Panc1 (cell line): ENCODE measurements at regions not wholly inside any gene's neighbourhood (a gene's known extent, or its start where the extent isn't known, plus 50 kb on each side); places are given as distances from the start of the nearest gene placed in this dataset.

ENCODE experiments used
- ATAC-seq: fragments of 200-7000 bp; cut with Tn5 transposase; 2 replicates; pipeline ENCODE4 v1.9.1; 2020; ENCODE audit warnings: mild to moderate bottlenecking, moderate library complexity
- BruUV-seq: library from RNA; stranded (reverse); fragments of 400-500 nt; replicated peaks from 2 replicates; lab custom pipeline; 2021; lab: Mats Ljungman, UMichigan
- CTCF ChIA-PET: fragments of 300-600 bp; sonication (Branson Sonifier 250); formaldehyde crosslinking; loops from one replicate; lab custom pipeline; 2022; ENCODE audit warnings: antibody characterized with exemption; lab: Charles Lee
- POLR2A ChIA-PET: fragments of 300-600 bp; sonication (Branson Sonifier 250); formaldehyde crosslinking; loops from one replicate; lab custom pipeline; 2022; ENCODE audit warnings: antibody characterized with exemption; lab: Charles Lee
- DNase-seq: peaks from one replicate; pipeline ENCODE4 v3.0.0-alpha.2; 2010; ENCODE audit warnings: low read depth, low spot score
- H3K27ac ChIP-seq: 2 replicates; pipeline ENCODE4 v1.5.1; 2011; ENCODE audit warnings: mild to moderate bottlenecking, low read length, inconsistent platforms
- H3K27me3 ChIP-seq: fragments of 200-500 bp; sonication (Bioruptor generic); 2 replicates; pipeline ENCODE4 v1.6.0; 2014; ENCODE audit warnings: low read length, inconsistent platforms; ENCODE audit not compliant: control insufficient read depth, insufficient read depth
- H3K36me3 ChIP-seq: fragments of 200-500 bp; sonication (Bioruptor generic); 2 replicates; pipeline ENCODE4 v1.5.1; 2014; ENCODE audit warnings: inconsistent platforms, mild to moderate bottlenecking, low read length, moderate library complexity; ENCODE audit not compliant: control insufficient read depth, insufficient read depth
- H3K4me1 ChIP-seq: 2 replicates; pipeline ENCODE4 v1.5.1; 2011; ENCODE audit warnings: inconsistent platforms, mild to moderate bottlenecking, low read length, moderate library complexity; ENCODE audit not compliant: control insufficient read depth, insufficient read depth
- H3K4me3 ChIP-seq, 2 experiments: 2 replicates each; pipeline ENCODE4 v1.5.1; 2011 to 2012; ENCODE audit warnings: low read depth in 2 of 2, low read length in 2 of 2, mild to moderate bottlenecking in 2 of 2, inconsistent platforms in 1 of 2, moderate library complexity in 1 of 2
- H3K9me3 ChIP-seq: fragments of 200-500 bp; sonication (Bioruptor generic); 2 replicates; pipeline ENCODE4 v1.5.1; 2014; ENCODE audit warnings: low read depth, mild to moderate bottlenecking, inconsistent platforms, low read length, moderate library complexity; ENCODE audit not compliant: control insufficient read depth, insufficient read depth
- CTCF ChIP-seq: fragments of 450-650 bp; IDR thresholded peaks from 2 replicates; pipeline ENCODE4 v1.5.1; 2017; ENCODE audit warnings: mild to moderate bottlenecking
- POLR2AphosphoS5 ChIP-seq: IDR thresholded peaks from 2 replicates; pipeline ENCODE4 v1.6.1; 2012; ENCODE audit warnings: mild to moderate bottlenecking, low read depth, low read length, moderate library complexity
- REST ChIP-seq, 2 experiments: IDR thresholded peaks; 2 replicates each; pipeline ENCODE4 v1.6.1; 2011 to 2012; ENCODE audit warnings: low read depth in 2 of 2, control low read depth in 1 of 2, low read length in 1 of 2, mild to moderate bottlenecking in 1 of 2, moderate library complexity in 1 of 2; ENCODE audit not compliant: insufficient read depth in 1 of 2
- SIN3A ChIP-seq: IDR thresholded peaks from 2 replicates; pipeline ENCODE4 v1.6.1; 2012; ENCODE audit warnings: low read depth, mild to moderate bottlenecking, low read length, moderate library complexity, borderline replicate concordance; ENCODE audit not compliant: insufficient read depth
- TCF7L2 ChIP-seq: IDR thresholded peaks from 2 replicates; pipeline ENCODE4 v1.6.1; 2011; ENCODE audit warnings: mild to moderate bottlenecking, low read depth, low read length, inconsistent platforms
- in situ Hi-C: cut with HindIII; loops from 2 replicates; pipeline ENCODE4 v1.10.0; 2016; ENCODE audit warnings: low sequenced_read_pairs, low pct_unique_long_range_greater_than_20kb
- intact Hi-C: fragments of 100-400 bp; cut with micrococcal nuclease; formaldehyde crosslinking; loops from one replicate; pipeline ENCODE4 v1.10.0; 2022; ENCODE audit not compliant: unreplicated experiment

- Histone ChIP-seq H3K36me3 (no peaks in the 10 kb centered on the region), H3K27ac (no peak overlapping the region), H3K4me3 (no peak overlapping the region), H3K9me3 (no peaks in the 10 kb centered on the region), H3K27me3 (no peaks in the 10 kb centered on the region; the same call in 1 of the 2 replicates), H3K4me1 (no peaks in the 10 kb centered on the region)
- POLR2A ChIA-PET: no interaction called here
- in situ Hi-C loops (no loop called here), intact Hi-C loops (no loop called here)
- CTCF ChIA-PET: no interaction called here
- no peak for TF ChIP-seq REST (IDR thresholded peaks at IDR 0.05; ENCODE audit: insufficient read depth in 1 of 2, low read depth in 2 of 2, low read length in 1 of 2)
- no peak for TF ChIP-seq SIN3A
- no peak for TF ChIP-seq TCF7L2
- TF ChIP-seq POLR2AphosphoS5: no peak
- no peak for TF ChIP-seq CTCF
- BruUV-seq: no TSS peak
- no peak for DNase-seq
- no peak for ATAC-seq
Observed at GRCh38 chr20:59468831-59469230, 135.5 kb upstream of the PHACTR3 start.

- intact Hi-C loops (no loop called here), in situ Hi-C loops (no loop called here)
- H3K9me3 ChIP-seq: no peaks in the 10 kb centered on the region
- no peak for DNase-seq
- H3K27me3 ChIP-seq: no peaks in the 10 kb centered on the region; the same call in 1 of the 2 replicates
- no peaks in the 10 kb centered on the region for H3K4me1 ChIP-seq
- TF ChIP-seq CTCF: no peak
- no peak for TF ChIP-seq POLR2AphosphoS5
- no peak for TF ChIP-seq SIN3A
- TF ChIP-seq TCF7L2: no peak
- TF ChIP-seq REST (IDR thresholded peaks at IDR 0.05; ENCODE audit: insufficient read depth in 1 of 2, low read depth in 2 of 2, low read length in 1 of 2): no peak
- no peak for ATAC-seq
- H3K36me3 ChIP-seq: no peaks in the 10 kb centered on the region
- no peak overlapping the region for H3K27ac ChIP-seq
- ChIA-PET POLR2A (no interaction called here), CTCF (no interaction called here)
- no TSS peak for BruUV-seq
- no peak overlapping the region for H3K4me3 ChIP-seq
Observed at GRCh38 chr20:59469267-59470252, 134.8 kb upstream of the PHACTR3 start.
